Fibroblast of the aortic adventitia (primary cell): ENCODE measurements at regions not wholly inside any gene's neighbourhood (a gene's known extent, or its start where the extent isn't known, plus 50 kb on each side); places are given as distances from the start of the nearest gene placed in this dataset.

ENCODE experiments used
- DNase-seq: peaks from one replicate; pipeline ENCODE4 v3.0.0-alpha.2; 2010; ENCODE audit warnings: low read depth
- H3K4me3 ChIP-seq: 2 replicates; pipeline ENCODE4 v1.5.1; 2011; ENCODE audit warnings: low read depth, mild to moderate bottlenecking, control low read depth, low read length, moderate library complexity
- TF ChIP-seq, protein P1 (sequence below): IDR thresholded peaks from 2 replicates; pipeline ENCODE4 v1.5.1; 2011; ENCODE audit warnings: mild to moderate bottlenecking, low read length, control low read depth, inconsistent platforms; ENCODE audit not compliant: insufficient read depth

DNA sequence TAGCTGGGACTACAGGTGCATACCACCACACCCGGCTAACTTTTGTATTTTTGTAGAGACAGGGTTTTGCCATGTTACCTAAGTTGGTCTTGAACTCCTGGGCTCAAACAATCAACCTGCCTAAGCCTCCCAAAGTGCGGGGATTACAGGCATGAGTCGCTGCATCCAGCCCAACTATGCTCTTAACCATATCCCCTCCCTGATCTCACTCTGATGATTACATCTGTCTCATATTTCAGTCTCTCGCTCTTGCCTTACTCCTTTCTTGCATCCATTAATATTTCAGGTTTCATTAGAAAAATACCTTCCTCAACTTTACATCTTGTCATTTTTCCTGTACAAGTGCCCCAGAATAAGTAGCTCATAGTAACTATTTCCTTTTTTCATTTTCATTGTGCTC lies 61.0 kb upstream of the BASP1 start:
- H3K4me3 ChIP-seq: no peak overlapping the region
- DNase-seq: no peak
- TF ChIP-seq, protein P1, sequence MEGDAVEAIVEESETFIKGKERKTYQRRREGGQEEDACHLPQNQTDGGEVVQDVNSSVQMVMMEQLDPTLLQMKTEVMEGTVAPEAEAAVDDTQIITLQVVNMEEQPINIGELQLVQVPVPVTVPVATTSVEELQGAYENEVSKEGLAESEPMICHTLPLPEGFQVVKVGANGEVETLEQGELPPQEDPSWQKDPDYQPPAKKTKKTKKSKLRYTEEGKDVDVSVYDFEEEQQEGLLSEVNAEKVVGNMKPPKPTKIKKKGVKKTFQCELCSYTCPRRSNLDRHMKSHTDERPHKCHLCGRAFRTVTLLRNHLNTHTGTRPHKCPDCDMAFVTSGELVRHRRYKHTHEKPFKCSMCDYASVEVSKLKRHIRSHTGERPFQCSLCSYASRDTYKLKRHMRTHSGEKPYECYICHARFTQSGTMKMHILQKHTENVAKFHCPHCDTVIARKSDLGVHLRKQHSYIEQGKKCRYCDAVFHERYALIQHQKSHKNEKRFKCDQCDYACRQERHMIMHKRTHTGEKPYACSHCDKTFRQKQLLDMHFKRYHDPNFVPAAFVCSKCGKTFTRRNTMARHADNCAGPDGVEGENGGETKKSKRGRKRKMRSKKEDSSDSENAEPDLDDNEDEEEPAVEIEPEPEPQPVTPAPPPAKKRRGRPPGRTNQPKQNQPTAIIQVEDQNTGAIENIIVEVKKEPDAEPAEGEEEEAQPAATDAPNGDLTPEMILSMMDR: no peak

DNA sequence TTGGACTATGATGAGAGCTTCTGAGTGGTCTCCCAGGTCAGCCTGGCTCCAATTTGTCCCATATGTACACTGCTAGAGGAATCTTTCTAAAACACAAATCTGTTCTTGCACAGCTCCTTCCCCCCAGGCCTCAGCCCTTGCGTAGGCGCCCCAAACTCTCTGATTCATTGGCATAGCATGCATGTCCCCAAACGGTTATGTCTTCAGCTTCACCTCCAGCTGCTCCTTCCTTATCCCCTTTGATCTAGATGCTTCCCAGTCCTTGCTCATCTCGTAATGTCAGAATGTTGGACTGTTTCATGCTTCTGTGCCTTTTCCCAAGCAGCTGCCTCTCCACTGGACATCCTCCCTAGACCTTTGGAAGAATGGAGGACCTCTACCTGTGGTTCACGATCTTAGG lies 60.1 kb upstream of the BASP1 start:
- no peak for DNase-seq
- no peak overlapping the region for H3K4me3 ChIP-seq
- TF ChIP-seq, protein P1: no peak

DNA sequence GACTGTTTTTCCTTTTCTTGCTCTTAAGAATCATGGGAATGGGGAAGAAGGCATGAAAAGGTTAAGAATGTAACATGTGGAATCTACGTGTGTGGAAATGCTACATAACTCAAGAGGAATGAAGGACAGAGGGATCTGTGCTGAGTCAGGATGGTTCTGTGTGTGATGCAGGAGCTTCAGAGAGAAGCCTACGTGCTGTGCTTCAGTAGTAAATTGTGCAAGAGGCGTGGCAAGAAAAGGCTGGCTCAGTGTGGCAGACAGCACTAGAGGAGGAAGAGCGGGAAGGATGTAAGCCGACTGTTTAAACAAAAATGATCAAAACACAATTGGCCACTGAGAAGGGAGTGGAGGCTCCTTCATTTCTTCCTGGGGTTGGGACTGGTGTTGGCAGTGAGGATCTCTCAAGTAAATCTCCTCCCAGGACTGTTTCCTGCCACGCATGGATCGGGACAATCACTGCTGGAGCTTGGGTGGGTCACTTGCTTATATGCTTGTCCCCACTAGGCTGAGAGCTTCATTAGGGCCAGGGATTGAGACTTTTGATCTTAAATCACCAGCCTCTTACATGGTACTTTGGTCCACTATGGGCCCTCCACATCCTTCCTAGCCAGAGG lies 59.4 kb upstream of the BASP1 start:
- DNase-seq: peak; percentile 94
- TF ChIP-seq, protein P1: no peak
- no peak overlapping the region for H3K4me3 ChIP-seq

DNA sequence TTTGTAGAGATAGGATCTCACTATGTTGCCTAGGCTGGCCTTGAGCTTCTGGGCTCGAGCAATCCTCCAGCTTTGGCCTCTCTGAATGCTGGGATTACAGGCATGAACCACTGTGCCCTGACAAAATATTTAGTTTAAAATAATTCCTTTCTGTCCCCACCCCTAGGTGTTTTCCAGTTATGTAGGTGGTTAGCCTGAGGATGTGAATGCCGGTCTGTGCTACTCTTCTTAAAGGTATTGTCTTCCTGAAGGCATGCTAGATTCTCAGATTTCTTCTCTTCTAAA lies 56.7 kb upstream of the BASP1 start:
- TF ChIP-seq, protein P1: no peak
- H3K4me3 ChIP-seq: no peak overlapping the region
- DNase-seq: no peak

DNA sequence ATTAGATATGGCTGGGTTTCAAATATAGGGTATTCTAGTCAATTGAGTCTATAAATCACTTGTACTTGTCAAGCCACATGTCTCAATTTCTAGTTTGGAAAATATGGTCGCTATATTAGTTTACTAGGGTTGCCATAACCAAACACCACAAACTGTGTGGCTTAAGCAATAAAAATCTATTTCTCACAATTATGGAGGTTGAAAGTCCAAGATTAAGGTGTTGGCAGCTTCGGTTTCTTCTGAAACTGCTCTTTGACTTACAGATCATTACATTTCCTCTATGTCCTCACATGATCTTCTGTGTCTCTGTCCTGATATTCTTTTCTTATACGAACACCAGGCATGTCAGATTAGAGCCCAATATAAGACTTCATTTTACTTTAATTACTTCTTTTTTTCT lies 55.8 kb upstream of the BASP1 start:
- no peak for DNase-seq
- TF ChIP-seq, protein P1: no peak
- no peak overlapping the region for H3K4me3 ChIP-seq

GRCh38 chr5:17163221-17163620 lies 54.2 kb upstream of the BASP1 start:
- TF ChIP-seq, protein P1: no peak
- DNase-seq: no peak
- H3K4me3 ChIP-seq: no peak overlapping the region

- DNase-seq: no peak
- TF ChIP-seq, protein P1: no peak
- no peak overlapping the region for H3K4me3 ChIP-seq
These were observed 50.1 kb upstream of the BASP1 start for GRCh38 chr5:17167171-17167891.
